G401 (cell line): ENCODE measurements at regions not wholly inside any gene's neighbourhood (a gene's known extent, or its start where the extent isn't known, plus 50 kb on each side); places are given as distances from the start of the nearest gene placed in this dataset.
"Not testable (repeated sequence)": the region's sequence is repeated elsewhere in the genome, so short reads cannot be mapped to it uniquely, and the experiment has no call there.

Source experiments
- DNase-seq: peaks from one replicate; pipeline ENCODE4 v3.0.0-alpha.2; 2015; ENCODE audit warnings: low spot score
- in situ Hi-C: cut with HindIII; loops from 2 replicates; pipeline ENCODE4 v1.10.0; 2016; ENCODE audit warnings: low sequenced_read_pairs, mixed read lengths

DNA sequence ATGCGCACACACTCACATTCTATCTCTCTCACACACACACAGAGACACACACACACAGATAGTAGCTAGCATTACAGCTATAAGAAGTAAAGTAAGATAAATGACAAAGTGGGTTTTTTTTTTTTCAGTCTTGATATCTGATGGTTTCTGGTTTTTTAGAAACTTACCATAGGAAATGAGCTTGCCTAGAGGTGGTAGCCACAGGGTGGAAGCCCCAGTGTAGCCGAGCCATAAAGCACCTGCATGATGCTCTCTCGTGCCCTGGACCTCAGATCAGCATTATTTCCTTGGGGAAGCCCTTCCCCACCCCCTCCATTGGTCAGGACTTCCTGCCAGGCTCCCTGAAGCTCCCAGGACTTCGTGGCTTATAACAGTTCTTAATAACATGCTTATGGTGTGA, 264.3 kb upstream of the C16orf82 start:
- in situ Hi-C loops, result no loop called here
- DNase-seq, result no peak

DNA sequence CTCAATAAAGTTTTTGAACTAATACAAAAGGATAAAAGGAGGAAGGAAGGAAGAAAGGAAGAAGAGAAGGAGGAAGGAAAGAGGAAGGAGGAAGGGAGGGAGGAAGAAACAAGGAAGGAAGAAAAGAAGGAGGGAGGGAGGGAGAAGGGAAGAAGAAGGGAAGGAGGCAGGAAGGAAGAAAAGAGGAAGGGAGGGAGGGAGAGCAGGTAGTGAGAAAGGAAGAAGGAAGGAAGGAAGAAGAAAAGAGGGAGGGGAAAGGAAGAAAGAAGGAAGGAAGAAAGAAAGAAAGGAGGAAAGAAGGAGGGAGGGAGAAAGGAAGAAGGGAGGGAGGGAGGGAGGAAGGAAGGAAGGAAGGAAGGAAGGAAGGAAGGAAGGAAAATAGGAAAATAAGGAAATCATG, 263.8 kb upstream of the C16orf82 start:
- in situ Hi-C loops, result no loop called here
- DNase-seq, result no peak

DNA sequence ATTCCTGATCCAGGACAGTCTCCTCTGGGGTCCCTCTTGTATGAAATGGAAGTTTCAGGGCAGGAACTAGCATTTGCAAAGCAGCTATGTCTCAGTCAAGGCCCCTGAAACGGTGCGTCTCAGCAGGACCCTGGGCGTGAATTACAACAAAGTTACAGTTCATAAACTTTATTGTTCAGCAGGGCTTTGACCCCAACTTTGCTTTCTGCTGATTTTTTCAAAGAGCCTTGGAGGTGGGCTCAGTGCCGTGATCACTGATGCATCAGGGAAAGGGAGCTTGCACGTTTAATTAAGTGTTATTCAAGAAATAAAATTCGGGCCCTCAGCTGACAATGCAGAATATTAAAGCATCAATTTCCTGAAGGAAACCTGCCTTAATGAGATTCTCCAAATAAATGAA, 260.1 kb upstream of the C16orf82 start:
- no peak for DNase-seq
- in situ Hi-C loops, result no loop called here

DNA sequence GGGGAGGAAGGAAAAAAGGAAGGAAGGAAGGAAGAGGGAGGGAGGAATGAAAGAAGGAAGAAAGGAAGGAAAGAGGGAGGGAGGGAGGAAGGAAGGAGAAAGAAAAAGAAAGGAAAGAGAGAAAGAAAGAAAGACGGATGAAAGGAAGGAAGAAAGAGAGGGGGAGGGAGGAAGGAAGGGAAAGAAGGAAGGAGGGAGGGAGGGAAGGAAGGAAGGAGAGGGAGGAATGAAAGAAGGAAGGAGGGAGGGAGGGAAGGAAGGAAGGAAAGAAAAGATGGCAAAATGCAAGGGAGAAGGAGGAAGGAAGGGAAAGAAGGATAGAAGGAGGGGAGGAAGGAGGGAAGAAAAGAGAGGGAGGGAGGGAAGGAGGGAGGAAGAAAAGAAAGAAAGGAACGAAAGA, 257.3 kb upstream of the C16orf82 start:
- in situ Hi-C loops, result no loop called here
- no peak for DNase-seq

DNA sequence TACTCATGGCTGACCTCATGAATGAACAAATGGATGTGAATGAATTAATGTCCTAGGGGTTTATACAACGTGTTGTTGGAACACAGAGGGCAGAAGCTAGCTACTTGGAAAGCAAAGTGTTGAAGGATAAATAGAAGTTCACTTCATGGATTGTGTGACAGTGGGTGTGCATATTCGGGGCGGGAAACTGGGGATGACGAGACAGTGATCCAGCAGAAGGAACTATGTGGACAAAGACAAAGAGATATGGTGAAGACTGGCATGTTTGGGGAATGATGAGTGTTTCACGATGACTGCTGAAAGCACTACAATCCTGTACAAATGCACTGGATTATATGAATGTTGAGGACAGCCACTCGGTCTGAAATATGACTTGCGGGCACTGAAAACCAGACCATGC, 250.5 kb upstream of the C16orf82 start:
- no peak for DNase-seq
- in situ Hi-C loops, result no loop called here

DNA sequence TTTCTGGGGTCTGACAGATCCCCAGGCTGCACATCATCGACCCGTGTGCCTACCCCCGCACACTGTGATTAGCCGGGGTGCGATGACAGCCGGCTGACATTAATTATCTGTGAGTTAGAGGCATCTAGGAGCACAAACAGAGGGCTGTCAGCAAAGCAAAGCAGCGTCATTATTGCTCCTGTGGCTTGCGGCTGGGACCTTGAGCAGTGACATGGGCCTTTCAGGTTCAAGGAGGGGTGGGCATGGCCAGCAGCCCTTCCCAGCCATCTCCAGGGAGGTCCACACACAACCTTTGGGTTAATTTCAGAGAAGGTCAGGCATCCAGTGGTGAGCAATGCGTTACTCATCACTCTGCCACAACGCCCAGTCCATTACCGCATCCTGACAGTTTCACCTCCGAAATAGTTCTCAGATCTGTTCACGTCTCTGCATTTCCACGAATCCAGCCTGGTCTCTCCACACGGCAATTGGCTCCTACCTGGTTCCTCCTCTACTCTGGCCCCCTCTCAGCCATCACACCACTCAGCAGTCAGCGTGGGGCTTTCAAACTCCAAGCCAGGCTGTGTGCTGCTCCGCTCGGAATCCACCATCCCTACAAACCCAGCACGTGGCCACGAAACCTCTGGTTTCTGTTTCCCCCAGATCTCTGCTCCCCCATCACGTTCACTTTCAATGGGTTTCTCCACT, 249.7 kb upstream of the C16orf82 start:
- no peak for DNase-seq
- in situ Hi-C loops, result no loop called here

DNA sequence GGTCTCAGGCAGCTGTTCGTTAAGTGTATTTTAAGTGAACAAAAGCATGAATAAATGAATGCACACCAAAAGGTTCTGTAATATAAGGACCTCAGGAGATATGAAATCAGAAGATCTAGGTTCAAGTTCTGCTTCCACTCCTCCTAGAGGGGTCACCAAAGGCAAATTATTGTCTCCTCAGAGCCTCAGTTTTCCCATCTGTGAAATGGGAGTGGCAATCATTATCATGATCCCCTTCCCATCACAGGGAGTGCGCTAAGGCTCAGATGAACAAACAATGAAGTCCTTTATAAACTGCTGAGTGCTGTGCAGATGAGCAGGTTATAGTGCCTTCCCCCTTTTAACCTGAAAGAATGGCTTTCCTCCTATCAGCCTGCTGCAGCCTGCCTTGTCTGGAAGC, 248.3 kb upstream of the C16orf82 start:
- in situ Hi-C loops, result no loop called here
- DNase-seq, result no peak

DNA sequence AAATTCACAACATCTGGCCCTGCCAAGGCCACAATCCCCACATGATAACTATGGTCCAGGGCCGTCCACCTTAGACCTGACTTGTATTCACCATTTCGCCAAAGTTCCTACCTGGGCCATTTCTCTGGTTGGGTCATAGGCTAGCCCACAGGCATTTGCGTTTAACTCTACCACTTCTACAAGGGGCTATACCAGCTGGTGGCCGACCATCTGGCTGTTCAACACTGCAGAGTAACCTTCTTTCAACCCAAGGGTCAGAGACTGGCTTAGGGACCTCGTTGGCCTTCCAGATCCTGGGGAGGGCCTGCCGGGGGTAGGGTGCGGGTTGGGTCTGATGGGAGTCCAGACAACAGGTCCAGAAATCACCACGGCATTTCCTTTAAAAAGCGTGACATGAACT, 242.3 kb upstream of the C16orf82 start:
- in situ Hi-C loops, result no loop called here

DNA sequence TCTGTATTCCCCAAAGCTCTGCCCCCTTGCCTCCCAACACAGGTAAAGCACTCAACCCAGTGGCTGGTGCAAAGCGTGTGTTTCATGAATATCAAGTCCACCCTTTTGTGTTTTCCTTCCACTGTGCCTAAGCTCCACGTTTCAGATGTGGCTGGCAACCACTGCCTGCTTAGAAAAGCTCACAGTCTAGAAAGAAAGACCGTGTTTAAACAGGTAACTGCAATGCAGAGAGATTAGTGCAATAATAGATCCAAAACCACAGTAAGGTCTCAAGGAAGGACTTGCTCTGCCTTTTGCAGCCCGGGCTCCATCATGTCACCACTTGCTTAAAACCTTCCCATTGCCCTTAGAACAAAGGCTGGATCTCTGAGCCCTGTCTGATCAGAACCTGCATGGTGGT, 240.2 kb upstream of the C16orf82 start:
- in situ Hi-C loops, result no loop called here

More for the DNA sequence above, 242.3 kb upstream of the C16orf82 start:
- DNase-seq, result no peak

DNA sequence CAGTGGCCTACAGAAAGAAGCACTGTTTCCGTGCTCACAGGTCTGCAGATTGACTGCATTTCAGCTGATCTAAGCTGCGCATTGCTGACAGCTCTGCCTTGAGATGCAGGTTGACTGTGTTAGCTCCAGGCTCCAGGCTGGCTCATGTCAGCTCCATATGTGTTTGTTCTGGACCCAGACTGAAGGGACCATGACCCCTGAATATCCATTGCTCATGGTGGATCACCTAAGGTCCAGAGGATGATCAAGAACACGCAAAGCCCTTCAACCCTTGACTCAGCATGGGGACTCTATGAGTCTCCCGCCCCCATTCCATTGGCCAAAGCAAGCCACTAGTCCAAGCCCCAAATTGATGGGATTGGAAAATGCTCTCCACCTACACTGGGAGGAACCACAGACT, 239.3 kb upstream of the C16orf82 start:
- in situ Hi-C loops, result no loop called here
- DNase-seq, result no peak

More for the DNA sequence above, 240.2 kb upstream of the C16orf82 start:
- no peak for DNase-seq

DNA sequence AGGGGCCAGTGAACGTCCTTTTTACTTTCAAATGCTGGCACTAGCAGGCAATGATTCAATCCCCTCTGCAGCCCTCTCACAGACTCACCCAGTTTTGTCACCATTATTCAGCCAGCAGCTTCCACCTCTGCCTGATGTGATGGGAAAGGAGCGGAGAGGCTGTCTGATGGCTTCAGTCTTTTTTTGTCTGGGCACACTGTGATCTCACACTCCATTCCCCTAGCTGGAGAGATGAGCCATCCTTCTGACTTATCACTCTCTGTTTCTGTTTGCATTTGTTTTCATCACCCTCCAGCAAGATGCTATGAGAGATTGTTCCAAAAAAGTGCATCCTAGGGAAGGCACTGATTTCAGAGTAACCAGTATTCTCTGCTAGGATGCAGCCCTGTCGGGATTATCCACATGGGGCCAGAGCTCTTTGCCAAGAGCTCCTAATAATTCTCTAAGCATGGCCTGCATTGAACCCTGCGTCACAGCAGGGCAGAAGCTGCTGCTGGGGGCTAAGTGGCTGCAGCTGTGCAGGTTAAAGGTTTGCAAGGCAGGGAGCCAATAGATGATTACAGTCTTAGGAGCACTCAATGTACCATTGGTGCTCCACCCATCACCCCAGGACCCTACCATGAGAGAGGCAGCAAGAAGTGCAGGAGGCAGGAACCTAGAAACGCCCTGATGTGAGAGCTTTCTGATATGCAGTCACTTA, 236.1 kb upstream of the C16orf82 start:
- in situ Hi-C loops, result no loop called here
- DNase-seq, result no peak

DNA sequence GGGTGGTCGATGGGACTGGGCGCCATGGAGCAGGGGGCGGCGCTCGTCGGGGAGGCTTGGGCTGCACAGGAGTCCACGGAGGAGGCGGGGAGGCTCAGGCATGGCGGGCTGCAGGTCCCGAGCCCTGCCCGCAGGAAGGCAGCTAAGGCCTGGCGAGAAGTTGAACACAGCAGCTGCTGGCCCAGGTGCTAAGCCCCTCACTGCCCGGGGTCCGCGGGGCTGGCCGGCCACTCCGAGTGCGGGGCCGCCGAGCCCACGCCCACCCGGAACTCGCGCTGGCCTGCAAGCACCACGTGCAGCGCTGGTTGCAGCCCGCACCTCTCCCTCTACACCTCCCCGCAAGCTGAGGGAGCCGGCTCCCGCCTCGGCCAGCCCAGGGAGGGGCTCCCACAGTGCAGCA, 230.6 kb upstream of the C16orf82 start:
- DNase-seq, in situ Hi-C loops: not testable (repeated sequence)

DNA sequence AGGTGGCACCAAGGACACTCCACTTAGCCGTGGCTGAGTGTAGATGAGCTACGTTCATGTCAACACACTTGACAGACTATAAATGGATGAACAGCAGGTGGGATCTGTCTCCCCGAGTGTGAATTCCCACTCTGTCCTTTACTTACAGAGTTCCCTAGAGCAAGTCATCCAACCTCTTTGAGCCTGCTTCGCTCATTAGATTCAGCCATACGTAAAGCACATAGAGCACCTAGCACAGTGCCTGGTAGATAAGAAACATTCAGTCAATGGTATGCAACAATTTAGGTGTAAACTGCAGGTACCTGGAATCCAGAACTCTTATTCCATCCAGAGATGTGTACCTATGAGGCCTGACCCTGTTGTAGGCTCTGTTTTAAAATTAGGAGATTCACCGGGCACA, 227.8 kb upstream of the C16orf82 start:
- in situ Hi-C loops, result no loop called here

DNA sequence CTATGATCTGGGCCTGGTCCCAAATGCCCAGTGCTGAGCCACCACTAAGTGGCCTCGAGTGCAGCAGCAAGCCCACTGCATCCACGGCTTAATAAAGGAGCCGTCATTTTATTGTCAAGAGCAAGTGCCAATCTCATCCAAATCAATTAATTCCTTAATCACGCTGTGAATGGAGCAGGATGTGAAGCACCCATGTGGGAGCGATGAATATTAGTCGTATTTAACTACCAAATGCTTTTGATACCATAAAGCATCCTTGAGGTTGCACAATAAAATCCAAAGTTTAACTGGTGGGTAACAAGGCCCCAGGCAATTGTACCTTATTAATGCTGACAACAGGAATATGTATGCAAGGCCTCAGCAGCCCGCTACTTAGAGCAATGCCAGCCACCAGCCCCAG, 226.0 kb upstream of the C16orf82 start:
- DNase-seq, result no peak
- in situ Hi-C loops, result no loop called here

More for the DNA sequence above, 227.8 kb upstream of the C16orf82 start:
- no peak for DNase-seq

DNA sequence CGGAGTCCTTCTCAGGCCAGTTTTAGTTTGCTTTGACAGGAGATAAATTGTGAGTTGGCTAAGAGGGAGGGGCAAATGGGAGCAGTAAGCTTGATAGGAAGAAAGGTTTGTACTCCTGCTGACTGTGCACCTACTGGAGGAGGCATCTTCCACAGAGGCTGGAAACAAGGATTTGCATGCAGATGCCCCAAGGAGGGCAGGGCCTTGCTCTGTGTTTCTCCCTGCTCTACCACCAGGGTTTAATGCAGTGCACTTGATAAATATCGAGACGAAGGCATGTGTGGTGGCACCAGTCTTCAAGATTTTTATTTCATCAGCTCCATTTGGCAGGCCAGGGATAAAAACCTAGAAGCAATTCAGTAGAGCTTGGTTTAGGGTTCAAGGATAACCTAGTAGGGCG, 210.5 kb upstream of the C16orf82 start:
- in situ Hi-C loops, result no loop called here
- no peak for DNase-seq

DNA sequence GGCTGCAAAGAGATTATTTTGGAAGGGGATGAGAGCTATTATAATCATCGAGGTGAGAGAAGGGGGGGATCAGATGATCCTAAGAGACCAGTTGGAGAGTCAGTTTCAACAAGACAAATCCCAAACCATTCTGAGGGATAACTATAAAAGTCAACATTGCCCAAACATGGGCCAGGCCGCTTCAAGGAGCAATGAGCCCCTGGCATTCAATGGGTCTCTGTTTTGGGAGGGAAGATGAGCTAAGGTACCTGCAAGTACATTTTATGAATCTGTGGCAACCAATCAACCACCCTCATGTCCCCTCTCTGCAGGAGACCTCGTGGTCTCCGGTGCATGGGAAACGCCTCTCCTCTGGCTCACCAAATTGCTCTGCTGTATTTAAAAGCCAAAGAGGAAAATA, 209.9 kb upstream of the C16orf82 start:
- in situ Hi-C loops, result no loop called here
- no peak for DNase-seq

DNA sequence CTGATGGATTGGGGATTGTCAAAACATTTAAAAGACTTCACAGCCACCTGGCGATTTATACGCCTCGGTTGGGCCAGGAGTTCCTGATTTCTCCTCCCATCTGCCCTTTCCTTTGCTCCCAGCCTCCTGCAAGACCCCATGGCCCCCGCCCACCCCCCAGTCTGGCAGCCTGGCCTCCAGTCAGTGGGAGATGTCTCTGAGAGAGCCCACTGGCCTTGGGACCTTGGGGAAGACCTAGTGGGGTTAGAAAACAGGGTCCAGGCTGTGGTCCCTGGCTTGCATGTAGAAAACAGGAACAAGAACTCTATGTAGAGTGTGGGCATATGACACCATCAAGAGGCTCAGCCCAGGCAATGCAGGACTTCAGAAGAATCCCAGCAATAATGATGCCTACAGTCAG, 209.4 kb upstream of the C16orf82 start:
- in situ Hi-C loops, result no loop called here
- DNase-seq, result no peak

DNA sequence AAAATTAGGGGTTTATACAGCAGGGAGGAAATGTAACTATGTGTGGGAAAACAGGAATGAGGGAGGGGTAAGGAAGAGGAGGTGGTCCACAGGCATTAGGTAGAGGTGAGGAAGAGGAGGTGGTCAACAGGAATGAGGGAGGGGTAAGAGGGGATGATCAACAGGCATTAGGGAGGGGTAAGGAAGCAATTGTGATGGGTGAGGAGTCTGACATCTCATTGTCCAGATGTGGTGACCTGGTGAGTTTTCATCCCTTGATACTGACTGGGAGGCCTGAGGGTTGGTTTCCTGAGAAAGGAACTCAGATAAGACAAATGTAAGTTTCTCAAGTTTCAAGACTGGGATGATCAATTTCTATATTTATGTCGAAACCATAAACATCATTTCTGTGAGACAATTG, 206.2 kb upstream of the C16orf82 start:
- in situ Hi-C loops, result no loop called here
- no peak for DNase-seq

DNA sequence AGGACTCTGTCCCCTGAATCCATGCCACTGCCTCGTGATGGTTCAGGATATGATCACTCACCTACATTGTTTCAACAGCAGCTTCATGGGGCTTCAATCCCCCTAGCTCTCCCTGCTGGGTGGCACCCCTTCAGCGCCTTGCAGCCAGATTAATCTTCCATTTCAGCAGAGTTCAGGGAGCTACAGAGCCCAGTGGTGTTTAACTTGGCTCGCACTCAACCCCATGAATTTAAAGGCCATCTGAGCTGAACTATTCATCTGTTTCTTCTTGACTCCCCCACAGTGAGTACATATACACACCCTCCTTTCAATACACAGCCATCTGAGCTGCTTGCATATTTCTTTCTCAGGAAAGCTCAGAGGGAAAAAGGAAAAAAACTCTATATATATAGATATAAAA, 202.8 kb upstream of the C16orf82 start:
- in situ Hi-C loops, result no loop called here
- no peak for DNase-seq

DNA sequence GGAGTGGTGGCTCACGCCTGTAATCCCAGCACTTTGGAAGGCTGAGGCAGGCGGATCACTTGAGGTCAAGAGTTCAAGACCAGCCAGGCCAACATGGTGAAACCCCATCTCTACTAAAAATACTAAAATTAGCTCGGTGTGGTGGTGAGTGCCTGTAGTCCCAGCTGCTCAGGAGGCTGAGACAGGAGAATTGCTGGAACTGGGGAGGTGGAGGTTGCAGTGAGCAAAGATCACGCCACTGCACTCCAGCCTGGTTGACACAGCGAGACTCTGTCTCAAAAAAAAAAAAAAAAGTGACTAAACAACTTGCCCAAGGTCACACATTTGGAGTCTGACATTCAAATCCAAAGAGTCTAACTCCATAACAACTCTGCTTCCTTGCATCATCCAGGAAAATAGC, 192.4 kb upstream of the C16orf82 start:
- in situ Hi-C loops, DNase-seq: not testable (repeated sequence)

DNA sequence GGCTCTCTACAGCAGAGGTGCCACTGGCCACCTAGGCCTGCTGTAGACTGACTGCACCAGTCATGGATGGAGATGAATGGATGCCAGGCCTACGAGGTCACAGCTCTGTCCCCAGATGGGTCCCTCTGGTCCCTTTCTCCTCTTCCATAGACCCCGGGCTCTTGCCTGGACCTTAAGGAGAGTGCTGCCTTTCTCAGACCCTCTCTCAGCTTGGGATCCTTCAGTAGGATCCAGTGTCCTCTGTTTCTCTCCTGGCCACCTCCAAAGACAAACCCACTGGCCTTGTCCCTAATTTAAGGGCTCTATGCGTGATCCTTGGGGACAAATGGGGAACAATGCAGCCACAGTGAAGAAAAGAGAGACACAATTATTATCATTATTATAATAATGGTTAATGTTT, 189.3 kb upstream of the C16orf82 start:
- DNase-seq, result no peak
- in situ Hi-C loops, result no loop called here
